Astrocyte of the cerebellum (primary cell): ENCODE measurements at regions not wholly inside any gene's neighbourhood (a gene's known extent, or its start where the extent isn't known, plus 50 kb on each side); places are given as distances from the start of the nearest gene placed in this dataset.
"Not testable (repeated sequence)": the region's sequence is repeated elsewhere in the genome, so short reads cannot be mapped to it uniquely, and the experiment has no call there.

ENCODE experiments used
- DNase-seq: peaks from one replicate; pipeline ENCODE4 v3.0.0-alpha.2; 2011; ENCODE audit warnings: low read depth
- H3K4me3 ChIP-seq: 2 replicates; pipeline ENCODE4 v1.5.1; 2011; ENCODE audit warnings: mild to moderate bottlenecking, low read depth, low read length, moderate library complexity
- in situ Hi-C: cut with HindIII; loops from 2 replicates; pipeline ENCODE4 v1.10.0; 2017; ENCODE audit warnings: low sequenced_read_pairs
- TF ChIP-seq, protein P1 (sequence below): IDR thresholded peaks from 2 replicates; pipeline ENCODE4 v1.5.1; 2012; ENCODE audit warnings: low read length, low read depth, moderate library complexity, mild to moderate bottlenecking; ENCODE audit errors: missing control alignments

DNA sequence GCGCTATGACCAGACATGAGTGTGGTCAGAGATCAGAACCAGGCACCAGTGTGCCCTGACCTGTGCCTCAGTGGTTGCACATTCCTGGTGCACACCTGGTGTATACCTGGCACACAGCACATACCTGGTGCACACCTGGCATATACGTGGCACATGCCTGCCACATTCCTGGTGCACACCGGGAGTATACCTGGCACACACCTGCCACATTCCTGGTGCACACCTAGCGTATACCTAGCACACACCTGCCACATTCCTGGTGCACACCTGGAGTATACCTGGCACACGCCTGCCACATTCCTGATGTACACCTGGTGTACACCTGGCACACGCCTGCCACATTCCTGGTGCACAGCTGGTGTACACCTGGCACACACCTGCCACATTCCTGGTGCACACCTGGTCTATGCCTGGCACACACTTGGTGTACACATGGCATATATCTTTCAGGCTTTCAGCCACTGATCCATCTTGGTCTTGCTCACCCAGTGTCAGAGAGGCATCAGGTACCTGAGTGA lies 61.3 kb upstream of the ADGRL1 start:
- DNase-seq: no peak
- TF ChIP-seq, protein P1, sequence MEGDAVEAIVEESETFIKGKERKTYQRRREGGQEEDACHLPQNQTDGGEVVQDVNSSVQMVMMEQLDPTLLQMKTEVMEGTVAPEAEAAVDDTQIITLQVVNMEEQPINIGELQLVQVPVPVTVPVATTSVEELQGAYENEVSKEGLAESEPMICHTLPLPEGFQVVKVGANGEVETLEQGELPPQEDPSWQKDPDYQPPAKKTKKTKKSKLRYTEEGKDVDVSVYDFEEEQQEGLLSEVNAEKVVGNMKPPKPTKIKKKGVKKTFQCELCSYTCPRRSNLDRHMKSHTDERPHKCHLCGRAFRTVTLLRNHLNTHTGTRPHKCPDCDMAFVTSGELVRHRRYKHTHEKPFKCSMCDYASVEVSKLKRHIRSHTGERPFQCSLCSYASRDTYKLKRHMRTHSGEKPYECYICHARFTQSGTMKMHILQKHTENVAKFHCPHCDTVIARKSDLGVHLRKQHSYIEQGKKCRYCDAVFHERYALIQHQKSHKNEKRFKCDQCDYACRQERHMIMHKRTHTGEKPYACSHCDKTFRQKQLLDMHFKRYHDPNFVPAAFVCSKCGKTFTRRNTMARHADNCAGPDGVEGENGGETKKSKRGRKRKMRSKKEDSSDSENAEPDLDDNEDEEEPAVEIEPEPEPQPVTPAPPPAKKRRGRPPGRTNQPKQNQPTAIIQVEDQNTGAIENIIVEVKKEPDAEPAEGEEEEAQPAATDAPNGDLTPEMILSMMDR: no peak
- in situ Hi-C loops: loop anchor here (10.0 kb wide), 1 partner anchor 68 kb away; no protein-coding TSS in a partner anchor
- H3K4me3 ChIP-seq: no peak overlapping the region

DNA sequence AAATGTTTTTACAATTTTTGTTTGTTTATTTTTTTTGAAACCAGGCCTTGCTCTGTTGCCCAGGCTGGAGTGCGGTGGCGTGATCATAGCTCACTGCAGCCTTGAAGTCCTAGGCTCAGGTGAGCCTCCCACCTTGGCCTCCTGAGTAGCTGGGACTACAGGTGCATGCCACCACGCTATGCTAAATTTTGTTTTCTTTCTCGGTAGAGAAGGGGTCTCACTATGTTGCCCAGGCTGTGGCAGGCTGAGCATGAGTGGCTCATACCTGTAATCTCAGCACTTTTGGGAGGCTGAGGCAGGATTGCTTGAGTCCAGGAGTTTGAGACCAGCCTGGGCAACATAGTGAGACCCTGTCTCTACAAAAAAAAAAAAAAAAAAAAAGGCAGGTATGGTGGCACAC lies 60.2 kb upstream of the ADGRL1 start:
- H3K4me3 ChIP-seq, DNase-seq: not testable (repeated sequence)
- in situ Hi-C loops: loop anchor here (10.0 kb wide), 1 partner anchor 69 kb away; no protein-coding TSS in a partner anchor

DNA sequence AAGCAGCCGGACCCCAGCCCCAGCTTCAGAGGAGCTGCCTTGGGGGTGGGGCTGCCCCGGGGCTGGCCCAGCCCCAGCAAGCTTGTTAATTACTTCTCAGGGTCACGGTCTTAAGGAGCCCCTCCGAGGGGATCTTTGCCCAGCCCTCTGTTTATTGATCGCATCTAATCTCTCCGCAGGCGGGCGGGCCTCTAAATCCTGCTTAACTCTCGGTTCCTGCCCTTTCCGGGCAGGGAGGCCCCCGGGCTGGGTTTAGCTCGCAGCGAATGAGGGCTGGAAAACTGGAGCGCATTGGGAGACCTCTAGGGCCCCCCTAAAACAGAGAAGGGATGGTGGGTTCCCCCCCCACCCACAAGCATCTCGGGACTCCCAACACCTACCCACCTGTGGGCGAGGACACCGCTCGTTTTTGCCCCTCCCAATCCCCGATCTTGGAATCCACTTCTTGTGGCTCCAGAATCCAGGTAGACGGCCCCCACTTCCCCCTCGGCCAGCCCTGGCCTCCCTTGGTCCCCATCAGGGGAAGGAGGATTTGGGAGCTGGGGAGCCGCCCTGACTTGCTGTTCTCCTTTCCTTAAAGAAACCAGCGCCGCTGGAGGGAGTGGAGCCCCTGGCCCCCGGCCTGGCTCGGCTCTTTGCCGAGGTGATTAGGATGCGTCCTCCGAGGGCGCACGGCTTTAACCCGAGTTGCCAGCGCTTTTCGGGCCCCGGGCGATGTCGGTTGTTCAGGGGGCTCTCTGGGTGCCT lies 59.5 kb upstream of the ADGRL1 start:
- in situ Hi-C loops: loop anchor here (10.0 kb wide), 1 partner anchor 69 kb away; no protein-coding TSS in a partner anchor
- TF ChIP-seq, protein P1: no peak
- DNase-seq: no peak
- no peak overlapping the region for H3K4me3 ChIP-seq

DNA sequence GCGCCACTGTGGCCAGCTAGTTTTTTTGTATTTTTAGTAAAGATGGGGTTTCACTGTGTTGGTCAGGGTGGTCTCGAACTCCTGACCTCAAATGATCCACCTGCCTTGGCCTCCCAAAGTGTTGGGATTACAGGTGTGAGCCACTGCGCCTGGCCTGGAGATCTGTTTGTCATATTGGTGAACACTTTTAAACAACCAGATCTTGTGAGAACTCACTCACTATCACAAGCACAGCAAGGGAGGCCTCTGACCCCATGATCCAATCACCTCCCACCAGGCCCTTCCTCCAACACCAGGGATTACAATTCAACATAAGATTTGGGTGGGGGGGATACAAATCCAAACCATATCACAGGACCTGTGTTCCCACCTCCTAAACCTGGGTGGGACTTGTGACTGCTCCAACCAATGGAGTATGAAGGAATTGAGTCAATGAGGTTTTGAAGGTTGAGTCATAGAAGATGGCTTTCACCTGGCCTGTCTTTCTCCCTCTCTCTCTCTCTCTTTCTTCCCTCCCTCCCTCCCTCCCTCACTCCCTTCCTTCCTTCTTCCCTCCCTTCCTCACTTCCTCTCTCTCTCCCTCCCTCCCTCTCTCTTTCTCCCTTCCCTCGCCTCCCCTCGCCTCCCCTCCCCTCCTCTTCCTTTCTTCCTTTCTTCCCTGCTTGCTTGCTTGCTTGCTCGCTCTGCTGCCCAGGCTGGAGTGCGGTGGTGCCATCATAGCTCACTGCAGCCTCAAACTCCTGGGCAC lies 50.1 kb upstream of the ADGRL1 start:
- DNase-seq, in situ Hi-C loops, H3K4me3 ChIP-seq: not testable (repeated sequence)
